HEK293 (cell line): ENCODE measurements at regions not wholly inside any gene's neighbourhood (a gene's known extent, or its start where the extent isn't known, plus 50 kb on each side); places are given as distances from the start of the nearest gene placed in this dataset.

Experiments
- CTCF ChIA-PET: fragments of 350-600 bp; formaldehyde crosslinking; extraction: SDS; loops from one replicate; lab custom pipeline; 2021; ENCODE audit warnings: antibody characterized with exemption; lab: Yijun Ruan, JAX
- POLR2A ChIA-PET: fragments of 300-600 bp; formaldehyde crosslinking; extraction: SDS; loops from one replicate; lab custom pipeline; 2020; ENCODE audit warnings: antibody characterized with exemption, inconsistent platforms; lab: Yijun Ruan, JAX
- H3K27ac ChIP-seq: fragments of 200-500 bp; sonication (Bioruptor generic); 2 replicates; pipeline ENCODE4 v1.5.1; 2014; ENCODE audit warnings: low read depth, low read length, control low read depth, inconsistent platforms; ENCODE audit errors: extremely low read depth
- H3K36me3 ChIP-seq, 2 experiments: fragments of 200-500 bp in 1 of 2; sonication (Bioruptor generic) in 1 of 2; 1 replicate in 1 of 2; 2 replicates in 1 of 2; pipeline ENCODE4 v1.5.1; 2014 to 2017; ENCODE audit warnings: inconsistent platforms in 2 of 2, low read length in 2 of 2; ENCODE audit not compliant: control insufficient read depth in 2 of 2, insufficient read depth in 1 of 2
- H3K4me1 ChIP-seq: fragments of 200-500 bp; sonication (Bioruptor generic); 2 replicates; pipeline ENCODE4 v1.5.1; 2014; ENCODE audit warnings: mild to moderate bottlenecking, low read length, inconsistent platforms; ENCODE audit not compliant: control insufficient read depth, insufficient read depth
- H3K4me3 ChIP-seq: 2 replicates; pipeline ENCODE4 v1.5.1; 2011; ENCODE audit warnings: low read depth, mild to moderate bottlenecking, control low read depth, low read length, moderate library complexity
- H3K9me3 ChIP-seq: fragments of 200-500 bp; sonication (Bioruptor generic); 2 replicates; pipeline ENCODE4 v1.5.1; 2014; ENCODE audit warnings: low read depth, low read length, inconsistent platforms; ENCODE audit not compliant: control insufficient read depth, insufficient read depth
- GFI1B ChIP-seq: fragments of 450-650 bp; formaldehyde crosslinking; IDR thresholded peaks from 2 replicates; pipeline ENCODE4 v1.5.1; 2016; ENCODE audit warnings: missing biosample characterization, missing genetic modification characterization
- KLF17 ChIP-seq: fragments of 450-650 bp; formaldehyde crosslinking; IDR thresholded peaks from 2 replicates; pipeline ENCODE4 v1.5.1; 2016; ENCODE audit warnings: missing biosample characterization, missing genetic modification characterization
- KLF7 ChIP-seq: fragments of 450-650 bp; formaldehyde crosslinking; IDR thresholded peaks from 2 replicates; pipeline ENCODE4 v1.5.1; 2016; ENCODE audit warnings: missing biosample characterization, missing genetic modification characterization, borderline replicate concordance
- REST ChIP-seq: fragments of 450-650 bp; formaldehyde crosslinking; IDR thresholded peaks from 2 replicates; pipeline ENCODE4 v1.5.1; 2016; ENCODE audit warnings: missing biosample characterization, missing genetic modification characterization
- TSHZ1 ChIP-seq: fragments of 450-650 bp; formaldehyde crosslinking; IDR thresholded peaks from 2 replicates; pipeline ENCODE4 v1.5.1; 2016; ENCODE audit warnings: missing biosample characterization, missing genetic modification characterization, borderline replicate concordance
- ZBTB10 ChIP-seq: fragments of 450-650 bp; formaldehyde crosslinking; IDR thresholded peaks from 2 replicates; pipeline ENCODE4 v1.5.1; 2016; ENCODE audit warnings: missing biosample characterization, missing genetic modification characterization
- ZBTB44 ChIP-seq: fragments of 450-650 bp; IDR thresholded peaks from 2 replicates; pipeline ENCODE4 v1.5.1; 2018; ENCODE audit warnings: missing biosample characterization, mild to moderate bottlenecking, missing genetic modification characterization
- ZBTB49 ChIP-seq: fragments of 450-650 bp; formaldehyde crosslinking; IDR thresholded peaks from 2 replicates; pipeline ENCODE4 v1.5.1; 2016; ENCODE audit warnings: missing biosample characterization, missing genetic modification characterization, low read depth
- ZBTB7A ChIP-seq: fragments of 450-650 bp; formaldehyde crosslinking; IDR thresholded peaks from 2 replicates; pipeline ENCODE4 v1.5.1; 2016; ENCODE audit warnings: low read depth, missing biosample characterization, missing genetic modification characterization
- ZFHX2 ChIP-seq: fragments of 450-650 bp; formaldehyde crosslinking; conservative IDR thresholded peaks from 2 replicates; pipeline ENCODE4 v1.5.1; 2016; ENCODE audit warnings: missing biosample characterization, missing genetic modification characterization
- ZNF132 ChIP-seq: fragments of 450-650 bp; formaldehyde crosslinking; IDR thresholded peaks from 2 replicates; pipeline ENCODE4 v1.5.1; 2017; ENCODE audit warnings: missing biosample characterization, missing genetic modification characterization, borderline replicate concordance
- ZNF280C ChIP-seq: fragments of 450-650 bp; formaldehyde crosslinking; IDR thresholded peaks from 2 replicates; pipeline ENCODE4 v1.5.1; 2016; ENCODE audit warnings: missing biosample characterization, missing genetic modification characterization
- ZNF311 ChIP-seq: fragments of 450-650 bp; formaldehyde crosslinking; IDR thresholded peaks from 2 replicates; pipeline ENCODE4 v1.5.1; 2017; ENCODE audit warnings: missing biosample characterization, missing genetic modification characterization, borderline replicate concordance
- ZNF335 ChIP-seq: fragments of 450-650 bp; formaldehyde crosslinking; conservative IDR thresholded peaks from 2 replicates; pipeline ENCODE4 v1.5.1; 2016; ENCODE audit warnings: missing biosample characterization, missing genetic modification characterization
- ZNF37A ChIP-seq: fragments of 450-650 bp; IDR thresholded peaks from 2 replicates; pipeline ENCODE4 v1.5.1; 2018; ENCODE audit warnings: missing biosample characterization, missing genetic modification characterization
- ZNF529 ChIP-seq: fragments of 450-650 bp; formaldehyde crosslinking; IDR thresholded peaks from 2 replicates; pipeline ENCODE4 v1.5.1; 2017; ENCODE audit warnings: missing genetic modification characterization, missing biosample characterization; ENCODE audit not compliant: insufficient replicate concordance
- ZNF658 ChIP-seq: fragments of 450-650 bp; formaldehyde crosslinking; IDR thresholded peaks from 2 replicates; pipeline ENCODE4; 2016; ENCODE audit warnings: missing biosample characterization, missing genetic modification characterization
- ZNF664 ChIP-seq: fragments of 450-650 bp; formaldehyde crosslinking; IDR thresholded peaks from 2 replicates; pipeline ENCODE4 v1.5.1; 2016; ENCODE audit warnings: missing biosample characterization, missing genetic modification characterization

GRCh38 chr17:70422862-70423261 lies 253.5 kb downstream of the KCNJ2 start:
- Histone ChIP-seq H3K4me3 (no peak overlapping the region), H3K27ac (no peak overlapping the region), H3K9me3 (no peaks in the 10 kb centered on the region), H3K4me1 (no peaks in the 10 kb centered on the region; the same call in none of the 2 replicates), H3K36me3 (no peaks in the 10 kb centered on the region)
- CTCF ChIA-PET, result no interaction called here
- POLR2A ChIA-PET, result no interaction called here
- TF ChIP-seq ZNF529 (tag by site-specific recombination) (no peak), ZNF280C (tag by site-specific recombination) (no peak), ZBTB7A (tag by site-specific recombination) (no peak), ZFHX2 (tag by site-specific recombination) (no peak), ZBTB44 (tag by site-specific recombination) (no peak), ZNF658 (tag by site-specific recombination) (no peak), ZNF664 (tag by site-specific recombination) (no peak), ZNF132 (tag by site-specific recombination) (no peak), KLF7 (tag by site-specific recombination) (no peak), GFI1B (no peak), REST (no peak), TSHZ1 (tag by site-specific recombination) (no peak), ZBTB49 (tag by site-specific recombination) (no peak), ZNF335 (tag by site-specific recombination) (no peak), ZNF311 (no peak), ZBTB10 (tag by site-specific recombination) (no peak), KLF17 (no peak), ZNF37A (tag by site-specific recombination) (no peak)
